PC-9 (cell line): ENCODE measurements at regions not wholly inside any gene's neighbourhood (a gene's known extent, or its start where the extent isn't known, plus 50 kb on each side); places are given as distances from the start of the nearest gene placed in this dataset.

Experiments
- EZH2 ChIP-seq: fragments of 200-600 bp; sonication (generic); IDR thresholded peaks from 2 replicates; pipeline ENCODE4 v1.8.0; 2017; ENCODE audit warnings: antibody characterized with exemption, low read depth
- TF ChIP-seq, protein P1 (sequence below): fragments of 200-600 bp; sonication (generic); conservative IDR thresholded peaks from 2 replicates; pipeline ENCODE4 v1.6.1; 2017; ENCODE audit warnings: mixed run types, antibody characterized with exemption, mild to moderate bottlenecking, moderate library complexity

DNA sequence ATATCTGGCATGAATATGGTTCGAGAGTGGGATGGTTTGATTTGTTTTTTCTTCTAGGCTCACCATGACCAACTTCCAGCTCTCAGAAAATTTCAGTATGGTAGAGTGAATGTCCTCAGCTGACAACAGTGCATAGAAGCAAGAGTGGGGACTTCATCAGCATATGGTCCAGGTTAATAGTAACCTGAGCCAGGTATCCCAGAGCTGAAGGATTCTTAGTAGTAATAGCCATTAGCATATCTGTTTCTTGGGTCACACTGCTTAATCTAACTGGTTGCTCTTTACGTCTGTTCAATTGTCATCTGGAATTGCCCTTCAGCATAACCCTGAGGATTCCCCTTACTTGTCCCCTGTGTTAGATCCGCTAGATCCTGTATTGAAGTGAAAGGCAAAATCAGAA is 151.8 kb downstream of the GMNC start:
- TF ChIP-seq, protein P1, sequence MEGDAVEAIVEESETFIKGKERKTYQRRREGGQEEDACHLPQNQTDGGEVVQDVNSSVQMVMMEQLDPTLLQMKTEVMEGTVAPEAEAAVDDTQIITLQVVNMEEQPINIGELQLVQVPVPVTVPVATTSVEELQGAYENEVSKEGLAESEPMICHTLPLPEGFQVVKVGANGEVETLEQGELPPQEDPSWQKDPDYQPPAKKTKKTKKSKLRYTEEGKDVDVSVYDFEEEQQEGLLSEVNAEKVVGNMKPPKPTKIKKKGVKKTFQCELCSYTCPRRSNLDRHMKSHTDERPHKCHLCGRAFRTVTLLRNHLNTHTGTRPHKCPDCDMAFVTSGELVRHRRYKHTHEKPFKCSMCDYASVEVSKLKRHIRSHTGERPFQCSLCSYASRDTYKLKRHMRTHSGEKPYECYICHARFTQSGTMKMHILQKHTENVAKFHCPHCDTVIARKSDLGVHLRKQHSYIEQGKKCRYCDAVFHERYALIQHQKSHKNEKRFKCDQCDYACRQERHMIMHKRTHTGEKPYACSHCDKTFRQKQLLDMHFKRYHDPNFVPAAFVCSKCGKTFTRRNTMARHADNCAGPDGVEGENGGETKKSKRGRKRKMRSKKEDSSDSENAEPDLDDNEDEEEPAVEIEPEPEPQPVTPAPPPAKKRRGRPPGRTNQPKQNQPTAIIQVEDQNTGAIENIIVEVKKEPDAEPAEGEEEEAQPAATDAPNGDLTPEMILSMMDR: no peak
- no peak for TF ChIP-seq EZH2
